Neutrophil (primary cell): ENCODE measurements at regions not wholly inside any gene's neighbourhood (a gene's known extent, or its start where the extent isn't known, plus 50 kb on each side); places are given as distances from the start of the nearest gene placed in this dataset.

Experiments used
- H3K27ac ChIP-seq: fragments of 200-600 bp; sonication (generic); 2 replicates; pipeline ENCODE4 v1.5.1; 2016; ENCODE audit warnings: mild to moderate bottlenecking, moderate library complexity
- H3K27me3 ChIP-seq: fragments of 200-600 bp; sonication (generic); 2 replicates; pipeline ENCODE4 v1.6.0; 2016; ENCODE audit warnings: mild to moderate bottlenecking
- H3K36me3 ChIP-seq: fragments of 200-600 bp; sonication (generic); 2 replicates; pipeline ENCODE4 v1.5.1; 2017
- H3K4me1 ChIP-seq, 2 experiments: fragments of 200-600 bp in 1 of 2; sonication (generic) in 1 of 2; 1 replicate in 1 of 2; 2 replicates in 1 of 2; pipeline versions ENCODE4 v1.5.1 to v1.6.1; 2013 to 2016; ENCODE audit warnings: low read depth in 1 of 2, low read length in 1 of 2, mild to moderate bottlenecking in 1 of 2, moderate library complexity in 1 of 2; ENCODE audit not compliant: control insufficient read depth in 1 of 2, insufficient read depth in 1 of 2
- H3K4me3 ChIP-seq, 2 experiments: fragments of 200-600 bp in 1 of 2; sonication (generic) in 1 of 2; 1 replicate in 1 of 2; 2 replicates in 1 of 2; pipeline ENCODE4 v1.5.1; 2013 to 2016; ENCODE audit warnings: low read depth in 1 of 2, low read length in 1 of 2, mild to moderate bottlenecking in 1 of 2, moderate library complexity in 1 of 2
- H3K9me3 ChIP-seq: fragments of 200-600 bp; sonication (generic); 2 replicates; pipeline ENCODE4 v1.5.1; 2016
- TF ChIP-seq, protein P1 (sequence below): fragments of 200-600 bp; sonication (generic); IDR thresholded peaks from 2 replicates; pipeline ENCODE4 v1.5.1; 2016; ENCODE audit warnings: antibody characterized with exemption

DNA sequence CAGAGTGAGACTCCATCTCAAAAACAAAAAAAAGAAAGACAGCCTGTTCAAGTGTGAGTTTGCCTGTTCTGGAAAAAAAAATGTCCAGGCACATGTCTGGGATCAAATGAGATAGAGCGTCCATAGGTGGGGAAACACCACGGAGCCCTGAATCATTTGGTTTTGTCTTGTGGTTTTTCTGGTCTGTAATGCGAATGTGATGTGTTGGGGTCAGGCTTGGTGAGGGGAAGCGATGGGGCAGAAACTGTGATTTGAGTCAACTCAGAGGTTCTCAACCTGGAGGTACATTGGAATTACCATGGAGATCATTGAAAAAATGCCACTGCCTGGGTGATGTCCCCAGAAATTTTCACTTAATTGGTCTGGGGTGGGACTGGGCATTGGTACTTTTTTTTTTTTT lies 183.9 kb upstream of the PWP1 start:
- TF ChIP-seq, protein P1, sequence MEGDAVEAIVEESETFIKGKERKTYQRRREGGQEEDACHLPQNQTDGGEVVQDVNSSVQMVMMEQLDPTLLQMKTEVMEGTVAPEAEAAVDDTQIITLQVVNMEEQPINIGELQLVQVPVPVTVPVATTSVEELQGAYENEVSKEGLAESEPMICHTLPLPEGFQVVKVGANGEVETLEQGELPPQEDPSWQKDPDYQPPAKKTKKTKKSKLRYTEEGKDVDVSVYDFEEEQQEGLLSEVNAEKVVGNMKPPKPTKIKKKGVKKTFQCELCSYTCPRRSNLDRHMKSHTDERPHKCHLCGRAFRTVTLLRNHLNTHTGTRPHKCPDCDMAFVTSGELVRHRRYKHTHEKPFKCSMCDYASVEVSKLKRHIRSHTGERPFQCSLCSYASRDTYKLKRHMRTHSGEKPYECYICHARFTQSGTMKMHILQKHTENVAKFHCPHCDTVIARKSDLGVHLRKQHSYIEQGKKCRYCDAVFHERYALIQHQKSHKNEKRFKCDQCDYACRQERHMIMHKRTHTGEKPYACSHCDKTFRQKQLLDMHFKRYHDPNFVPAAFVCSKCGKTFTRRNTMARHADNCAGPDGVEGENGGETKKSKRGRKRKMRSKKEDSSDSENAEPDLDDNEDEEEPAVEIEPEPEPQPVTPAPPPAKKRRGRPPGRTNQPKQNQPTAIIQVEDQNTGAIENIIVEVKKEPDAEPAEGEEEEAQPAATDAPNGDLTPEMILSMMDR, result no peak
- H3K36me3 ChIP-seq, result no peaks in the 10 kb centered on the region

DNA sequence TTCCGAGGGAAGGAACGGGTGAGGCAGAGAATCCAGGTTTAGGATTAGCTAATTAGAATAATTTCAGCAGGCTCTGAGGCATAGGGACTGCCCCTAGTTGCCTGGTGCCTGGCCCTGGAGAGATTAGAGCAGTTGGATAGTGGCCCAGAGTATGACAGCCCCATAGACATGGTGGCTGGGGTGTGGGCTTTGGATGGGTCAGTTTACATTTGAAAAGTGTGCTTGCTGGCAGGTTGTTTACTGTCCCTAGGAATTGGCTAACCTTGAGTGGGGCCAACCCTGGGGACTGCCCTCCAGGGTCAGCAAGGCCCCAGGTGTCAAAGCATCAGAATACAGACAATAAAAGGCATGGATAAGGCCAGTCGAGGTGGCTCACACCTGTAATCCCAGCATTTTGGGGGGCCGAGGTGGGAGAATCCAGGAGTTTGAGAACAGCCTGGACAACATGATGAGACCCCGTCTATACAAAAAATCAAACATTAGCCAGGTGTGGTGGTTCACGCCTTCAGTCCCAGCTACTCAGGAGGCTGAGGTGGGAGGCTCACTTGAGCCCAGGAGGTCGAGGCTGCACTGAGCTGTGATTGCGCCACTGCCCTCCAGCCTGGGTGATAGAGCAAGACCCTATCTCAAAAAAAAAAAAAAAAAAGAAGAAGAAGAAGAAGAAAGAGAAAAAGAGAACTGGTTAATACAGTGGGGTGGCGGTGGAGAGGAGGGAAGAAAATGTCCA lies 182.3 kb upstream of the PWP1 start:
- no peak overlapping the region for H3K4me3 ChIP-seq
- TF ChIP-seq, protein P1, result no peak
- no peaks in the 10 kb centered on the region for H3K27me3 ChIP-seq

More for the DNA sequence above, 183.9 kb upstream of the PWP1 start:
- Histone ChIP-seq H3K4me1 (no peaks in the 10 kb centered on the region), H3K9me3 (no peaks in the 10 kb centered on the region), H3K27me3 (no peaks in the 10 kb centered on the region), H3K27ac (no peak overlapping the region), H3K4me3 (no peak overlapping the region)

DNA sequence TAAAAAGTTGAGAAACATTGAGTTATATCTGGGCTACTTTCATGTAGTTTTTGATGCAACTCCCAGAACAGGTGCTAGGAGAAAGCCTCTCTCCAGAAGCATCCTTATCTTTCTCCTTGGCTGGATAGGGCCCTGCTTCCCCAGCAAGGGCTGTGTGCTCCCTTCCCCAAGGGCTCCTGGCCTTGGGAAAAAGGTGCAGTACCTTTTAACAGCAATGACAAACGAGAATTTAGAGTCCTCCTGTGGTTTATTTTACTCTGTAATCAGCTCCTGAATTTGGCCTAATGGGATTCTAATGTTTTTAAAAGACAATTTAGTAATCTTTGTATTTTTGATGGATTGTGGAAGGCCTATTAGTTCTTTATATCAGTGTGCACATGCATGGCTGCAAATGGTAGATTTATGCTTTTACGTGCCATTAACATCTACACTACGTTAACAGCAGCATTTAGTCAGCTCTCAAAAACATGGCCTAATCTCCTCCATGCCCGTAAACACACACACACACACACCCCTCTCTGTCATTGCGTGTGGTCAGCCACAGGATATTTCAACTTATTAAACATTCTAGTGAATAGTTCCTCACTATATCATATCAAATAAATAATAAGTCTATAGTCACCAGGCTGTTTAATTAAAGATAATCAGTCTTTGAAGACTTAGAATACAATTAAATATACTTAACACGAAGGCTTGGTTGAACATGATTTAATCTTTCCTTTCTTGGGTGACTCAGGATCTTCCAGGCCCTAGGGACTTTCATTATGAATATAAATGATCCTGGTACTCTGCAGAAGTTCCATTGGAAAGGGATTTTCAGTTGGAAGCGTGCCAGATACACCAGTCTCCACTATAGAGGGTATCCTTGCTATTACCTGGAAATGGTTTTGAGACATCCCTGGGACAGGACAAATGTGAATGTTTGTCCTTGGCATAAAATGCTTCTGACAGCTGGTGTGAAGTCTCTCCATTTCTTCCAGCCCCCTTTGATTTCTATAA lies 181.4 kb upstream of the PWP1 start:
- no peaks in the 10 kb centered on the region for H3K4me1 ChIP-seq
- no peak overlapping the region for H3K27ac ChIP-seq
- TF ChIP-seq, protein P1, result no peak
- no peak overlapping the region for H3K4me3 ChIP-seq
- H3K36me3 ChIP-seq, result no peaks in the 10 kb centered on the region
- H3K27me3 ChIP-seq, result no peaks in the 10 kb centered on the region
- no peaks in the 10 kb centered on the region for H3K9me3 ChIP-seq

More for the DNA sequence above, 182.3 kb upstream of the PWP1 start:
- no peak overlapping the region for H3K27ac ChIP-seq
- H3K4me1 ChIP-seq, result no peaks in the 10 kb centered on the region
- no peaks in the 10 kb centered on the region for H3K36me3 ChIP-seq
- no peaks in the 10 kb centered on the region for H3K9me3 ChIP-seq

- H3K27me3 ChIP-seq, result no peaks in the 10 kb centered on the region
- H3K4me1 ChIP-seq, result peaks cover 5 to 13% of the 10 kb centered on the region in 2 experiments
- H3K4me3 ChIP-seq, result no peak overlapping the region
- no peak overlapping the region for H3K27ac ChIP-seq
- H3K36me3 ChIP-seq, result no peaks in the 10 kb centered on the region
- TF ChIP-seq, protein P1, result no peak
- no peaks in the 10 kb centered on the region for H3K9me3 ChIP-seq
These were observed 176.2 kb upstream of the PWP1 start for GRCh38 chr12:107509421-107509820.

DNA sequence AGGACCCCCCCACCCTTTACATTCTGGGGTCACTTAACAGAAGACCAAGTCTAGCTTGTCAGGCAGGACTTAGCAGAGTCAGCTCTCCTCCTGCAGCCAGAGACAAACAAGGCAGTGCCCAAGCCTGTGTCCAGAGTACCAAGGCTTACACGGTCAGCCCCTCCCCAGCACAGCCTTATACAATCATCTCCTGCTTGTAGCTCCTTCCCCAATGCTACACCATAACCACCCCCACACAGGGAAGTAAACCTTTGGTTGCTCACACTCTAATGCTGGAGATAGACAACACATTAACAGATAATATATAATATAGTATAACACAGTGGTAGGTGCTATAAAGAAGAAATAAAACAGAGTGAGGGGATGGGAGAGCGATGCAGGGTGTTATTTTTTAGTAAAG lies 175.4 kb upstream of the PWP1 start:
- Histone ChIP-seq H3K36me3 (no peaks in the 10 kb centered on the region), H3K27ac (no peak overlapping the region), H3K4me1 (peaks cover 5 to 17% of the 10 kb centered on the region in 2 experiments), H3K9me3 (no peaks in the 10 kb centered on the region), H3K27me3 (no peaks in the 10 kb centered on the region), H3K4me3 (no peak overlapping the region)
- TF ChIP-seq, protein P1, result no peak
